Loucy (cell line): ENCODE measurements at regions not wholly inside any gene's neighbourhood (a gene's known extent, or its start where the extent isn't known, plus 50 kb on each side); places are given as distances from the start of the nearest gene placed in this dataset.

Experiments
- CTCF ChIP-seq: fragments of 200-600 bp; sonication (generic); conservative IDR thresholded peaks from 2 replicates; pipeline ENCODE4 v1.5.1; 2014; ENCODE audit warnings: mild to moderate bottlenecking, antibody characterized with exemption, low read length
- EZH2phosphoT487 ChIP-seq: fragments of 200-600 bp; IDR thresholded peaks from 2 replicates; pipeline ENCODE4 v1.6.1; 2018; ENCODE audit warnings: antibody characterized with exemption, mild to moderate bottlenecking, moderate library complexity, borderline replicate concordance

GRCh38 chr5:167339205-167339604 is 952.2 kb upstream of the WWC1 start:
- TF ChIP-seq CTCF (no peak), EZH2phosphoT487 (no peak)
